ENCODE measurements at regions not wholly inside any gene's neighbourhood (a gene's known extent, or its start where the extent isn't known, plus 50 kb on each side); places are given as distances from the start of the nearest gene placed in this dataset.
"Not testable (repeated sequence)": the region's sequence is repeated elsewhere in the genome, so short reads cannot be mapped to it uniquely, and the experiment has no call there.

DNA sequence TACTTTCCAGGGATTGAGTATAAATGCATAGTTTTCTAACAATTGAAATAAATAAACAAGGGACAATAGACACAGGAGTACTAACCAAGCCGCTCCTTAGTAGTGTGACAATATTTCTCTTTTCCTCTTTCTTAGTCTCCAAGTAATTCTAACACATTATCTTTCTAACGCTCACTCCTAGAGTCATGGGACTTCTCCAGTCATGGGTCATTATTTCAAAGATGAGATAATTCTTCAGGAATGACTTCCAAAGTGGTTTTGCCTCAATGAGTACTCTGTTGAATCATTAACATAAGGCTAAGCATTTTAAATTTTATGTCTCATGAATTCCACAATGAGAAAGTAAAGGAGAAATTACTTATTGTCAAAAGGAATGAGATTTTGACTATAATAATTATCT lies 605.8 kb upstream of the ADAMTS5 start:
- no peak for DNase-seq (ENCODE audit: low read depth in 2 of 2)

DNA sequence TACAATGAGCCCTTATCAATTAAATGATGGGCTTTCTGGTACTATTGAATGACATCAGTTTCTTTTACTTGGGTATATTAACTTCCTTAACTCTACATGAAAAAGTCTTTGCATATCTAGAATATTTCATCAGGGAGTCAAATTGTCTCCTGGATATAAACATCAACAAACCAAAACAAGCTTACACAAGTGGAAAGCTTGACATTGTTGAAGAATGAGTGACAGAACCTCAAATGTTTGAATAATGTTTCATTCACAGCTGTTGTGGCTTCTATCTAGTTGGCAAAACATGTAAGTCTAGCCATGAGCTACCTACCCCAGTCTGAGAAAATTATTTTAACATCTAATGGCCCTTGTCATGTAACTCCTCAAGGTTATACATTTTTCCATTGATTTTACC lies 604.8 kb upstream of the ADAMTS5 start:
- no peak for DNase-seq (ENCODE audit: low read depth in 2 of 2)

- DNase-seq (ENCODE audit: low read depth in 2 of 2): no peak
These were observed 603.5 kb upstream of the ADAMTS5 start for GRCh38 chr21:27570306-27570868.

GRCh38 chr21:27569831-27570230 lies 602.9 kb upstream of the ADAMTS5 start:
- DNase-seq (ENCODE audit: low read depth in 2 of 2): no peak

GRCh38 chr21:27569091-27569490 lies 602.2 kb upstream of the ADAMTS5 start:
- no peak for DNase-seq (ENCODE audit: low read depth in 2 of 2)

DNA sequence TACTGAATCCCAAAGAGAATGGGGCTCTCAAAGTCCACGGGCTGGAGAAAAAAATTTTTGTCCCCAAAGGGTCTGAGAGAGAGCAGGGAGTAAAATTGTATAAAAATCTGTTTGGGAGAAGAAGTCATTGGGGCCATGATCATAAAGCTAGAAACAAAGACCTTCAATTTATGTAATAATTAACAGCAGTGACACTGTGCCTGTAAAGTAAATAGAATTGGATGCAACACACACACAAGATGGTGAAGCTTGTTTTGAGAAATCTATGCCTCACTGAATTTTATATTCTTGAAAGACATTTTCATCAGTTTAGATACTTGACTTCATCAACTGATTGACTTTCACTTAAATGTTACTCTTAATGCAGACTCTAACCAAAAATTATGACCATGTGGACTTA lies 600.5 kb upstream of the ADAMTS5 start:
- DNase-seq (ENCODE audit: low read depth in 2 of 2): no peak

- no peak for DNase-seq (ENCODE audit: low read depth in 2 of 2)
These were observed 599.6 kb upstream of the ADAMTS5 start for GRCh38 chr21:27566521-27566920.

DNA sequence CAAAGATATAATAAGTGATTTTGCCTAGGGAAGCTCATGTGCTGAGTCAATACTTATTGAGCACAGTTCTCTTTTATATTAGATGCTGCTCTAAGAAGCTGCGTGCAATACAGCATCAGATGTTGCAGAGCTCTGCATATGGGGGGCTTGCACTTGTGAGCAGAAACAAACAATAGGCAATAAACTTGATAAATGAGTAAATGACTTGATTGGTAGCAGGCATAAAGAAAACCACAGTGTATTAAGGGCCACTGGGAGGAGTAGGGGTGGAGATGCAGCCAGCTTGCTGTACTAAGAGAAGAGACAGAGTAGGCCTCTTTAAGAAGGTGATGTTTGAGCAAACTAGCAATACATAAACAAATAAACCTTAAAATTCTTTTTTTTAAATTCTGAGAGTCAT lies 598.5 kb upstream of the ADAMTS5 start:
- no peak for DNase-seq (ENCODE audit: low read depth in 2 of 2)

GRCh38 chr21:27564684-27565301 lies 597.9 kb upstream of the ADAMTS5 start:
- DNase-seq (ENCODE audit: low read depth in 2 of 2): no peak

DNA sequence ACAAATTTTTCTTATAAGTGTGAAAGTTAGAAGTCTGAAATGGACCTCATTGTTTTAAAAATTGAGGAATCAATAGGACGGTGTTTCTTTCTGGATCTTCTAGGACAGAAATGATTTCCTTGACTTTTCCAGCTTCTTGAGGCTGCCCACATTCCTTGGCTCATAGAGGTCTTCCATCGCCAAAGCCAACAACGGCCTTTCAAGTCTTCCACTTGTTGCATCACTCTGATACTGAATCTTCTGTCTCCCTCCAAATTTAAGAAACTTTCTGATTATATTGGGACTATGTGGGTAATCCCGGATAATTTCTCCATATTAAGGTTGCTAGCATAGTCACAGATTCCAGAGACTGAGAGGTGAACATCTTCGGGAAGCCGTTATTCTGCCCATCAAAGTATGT lies 595.4 kb upstream of the ADAMTS5 start:
- no peak for DNase-seq (ENCODE audit: low read depth in 2 of 2)

DNA sequence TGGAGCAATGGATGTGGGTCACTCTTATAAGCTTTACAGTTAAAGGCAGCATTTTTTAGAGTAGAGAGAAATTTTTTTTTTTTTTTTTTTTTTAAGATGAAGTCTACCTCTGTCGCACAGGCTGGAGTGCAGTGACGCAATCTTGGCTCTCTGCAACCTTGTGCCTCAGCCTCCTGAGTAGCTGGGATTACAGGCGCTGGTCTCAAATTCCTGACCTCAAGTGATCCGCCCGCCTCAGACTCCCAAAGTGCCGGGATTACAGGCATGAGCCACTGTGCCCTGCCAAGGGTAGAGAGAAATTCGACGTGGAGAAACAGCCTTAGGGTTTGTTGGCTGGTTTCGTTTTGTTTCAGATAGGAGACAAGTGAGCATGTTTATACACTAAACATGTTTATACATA lies 594.2 kb upstream of the ADAMTS5 start:
- no peak for DNase-seq (ENCODE audit: low read depth in 2 of 2)

- no peak for DNase-seq (ENCODE audit: low read depth in 2 of 2)
These were observed 590.5 kb upstream of the ADAMTS5 start for GRCh38 chr21:27557356-27557755.

DNA sequence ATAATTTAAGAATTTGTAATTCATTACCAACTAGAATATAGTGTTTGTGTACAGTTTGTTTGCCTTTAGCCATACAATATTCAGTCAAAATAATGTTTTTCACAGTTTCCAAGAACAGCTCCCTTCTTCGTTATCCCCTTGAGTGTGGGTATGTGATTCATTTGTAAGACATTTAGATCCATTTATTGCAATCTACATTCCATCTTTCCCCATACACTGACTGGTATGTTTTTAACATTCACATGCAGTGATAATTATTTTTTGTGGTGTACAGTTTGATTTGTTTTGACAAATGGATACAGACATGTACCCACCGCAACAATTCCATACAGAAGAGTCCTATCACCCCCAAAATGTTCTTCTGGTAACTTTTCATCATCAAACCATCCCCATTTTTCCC lies 589.1 kb upstream of the ADAMTS5 start:
- no peak for DNase-seq (ENCODE audit: low read depth in 2 of 2)

DNA sequence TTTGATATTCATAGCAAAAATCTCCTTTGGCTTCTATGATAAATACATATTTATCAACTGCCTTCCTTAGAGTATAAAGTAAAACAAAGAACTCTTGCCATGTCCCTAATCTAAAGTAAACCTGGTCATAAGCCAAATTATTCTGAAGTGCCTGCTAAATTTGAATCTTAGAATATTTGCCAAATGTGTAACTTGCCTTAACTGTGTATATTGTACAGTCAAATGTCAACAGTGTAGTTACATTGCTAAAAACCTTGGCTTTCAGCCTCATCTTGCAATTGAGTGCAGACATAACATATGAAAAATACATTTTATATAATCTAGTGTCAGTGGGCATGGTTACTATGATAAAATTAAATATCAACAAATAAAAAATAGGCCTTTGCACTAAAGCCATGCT lies 583.4 kb upstream of the ADAMTS5 start:
- no peak for DNase-seq (ENCODE audit: low read depth in 2 of 2)

GRCh38 chr21:27548486-27548885 lies 581.6 kb upstream of the ADAMTS5 start:
- DNase-seq (ENCODE audit: low read depth in 2 of 2): no peak

- DNase-seq (ENCODE audit: low read depth in 2 of 2): no peak
These were observed 579.0 kb upstream of the ADAMTS5 start for GRCh38 chr21:27545754-27546349.

DNA sequence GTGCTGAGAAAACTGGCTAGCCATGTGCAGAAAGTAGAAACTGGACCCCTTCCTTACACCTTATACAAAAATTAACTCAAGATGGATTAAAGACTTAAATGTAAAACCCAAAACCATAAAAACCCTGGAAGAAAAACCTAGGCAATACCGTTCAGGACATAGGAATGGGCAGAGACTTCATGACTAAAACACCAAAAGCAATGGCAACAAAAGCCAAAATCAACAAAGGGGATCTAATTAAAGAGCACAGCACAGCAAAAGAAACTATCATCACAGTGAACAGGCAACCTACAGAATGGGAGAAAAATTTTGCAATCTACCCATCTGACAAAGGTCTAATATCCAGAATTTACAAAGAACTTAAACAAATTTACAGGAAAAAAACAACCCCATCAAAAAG lies 575.2 kb upstream of the ADAMTS5 start:
- DNase-seq (ENCODE audit: low read depth in 2 of 2): not testable (repeated sequence)

DNA sequence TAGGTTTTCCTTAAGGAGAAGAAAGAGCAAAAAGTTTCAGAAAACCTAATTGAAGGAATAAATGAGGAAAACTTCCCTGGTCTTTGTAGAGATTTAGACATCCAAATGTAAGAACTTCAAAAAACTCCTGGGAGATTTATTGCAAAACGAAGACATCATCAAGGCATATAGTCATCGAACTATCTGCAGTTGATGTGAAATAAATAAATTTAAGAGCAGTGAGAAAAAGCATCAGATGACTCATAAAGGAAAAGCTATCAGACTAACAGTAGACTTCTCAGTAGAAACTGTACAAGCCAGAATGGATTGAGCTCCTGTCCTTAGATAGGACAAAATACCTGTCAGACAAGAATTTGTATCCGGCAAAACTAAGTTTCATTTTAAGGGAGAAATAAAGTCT lies 569.4 kb upstream of the ADAMTS5 start:
- no peak for DNase-seq (ENCODE audit: low read depth in 2 of 2)

DNA sequence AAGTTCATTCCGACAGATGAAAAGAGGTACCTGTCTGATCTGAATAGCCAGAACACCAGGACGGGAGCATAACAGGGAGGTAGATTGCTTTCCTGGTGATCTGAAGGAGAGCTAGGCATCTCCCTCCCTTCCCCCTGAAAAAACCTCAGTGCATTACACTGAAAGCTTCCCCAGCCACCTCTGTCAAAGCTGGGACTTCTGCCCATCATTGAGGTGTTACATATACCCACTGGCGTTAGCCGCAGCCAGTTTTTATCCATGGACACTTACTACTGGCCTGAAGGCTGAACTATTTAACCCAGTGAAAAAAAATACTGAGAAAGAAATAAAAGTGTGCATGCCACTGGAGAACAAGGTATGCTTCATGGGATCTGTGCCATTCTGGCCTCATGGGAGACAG lies 568.3 kb upstream of the ADAMTS5 start:
- no peak for DNase-seq (ENCODE audit: low read depth in 2 of 2)

DNA sequence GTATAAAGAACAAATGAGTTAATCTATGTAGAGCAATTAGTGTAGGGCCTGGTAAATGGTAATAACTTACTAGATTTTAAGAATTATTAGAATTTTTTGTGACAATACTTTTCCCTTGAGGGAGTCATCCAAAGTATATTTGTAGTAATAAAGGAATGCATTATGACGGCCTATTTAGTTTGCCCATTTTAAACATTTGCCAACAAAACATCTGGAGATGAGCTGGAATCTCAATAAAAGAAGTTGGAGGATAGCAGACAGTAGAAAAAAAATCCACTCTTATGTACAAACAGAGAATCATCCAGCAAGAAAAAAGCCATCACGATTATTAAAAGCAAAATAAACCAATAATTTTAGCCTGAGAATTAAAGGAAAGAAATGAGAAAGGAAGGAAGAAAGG lies 567.3 kb upstream of the ADAMTS5 start:
- DNase-seq (ENCODE audit: low read depth in 2 of 2): no peak

DNA sequence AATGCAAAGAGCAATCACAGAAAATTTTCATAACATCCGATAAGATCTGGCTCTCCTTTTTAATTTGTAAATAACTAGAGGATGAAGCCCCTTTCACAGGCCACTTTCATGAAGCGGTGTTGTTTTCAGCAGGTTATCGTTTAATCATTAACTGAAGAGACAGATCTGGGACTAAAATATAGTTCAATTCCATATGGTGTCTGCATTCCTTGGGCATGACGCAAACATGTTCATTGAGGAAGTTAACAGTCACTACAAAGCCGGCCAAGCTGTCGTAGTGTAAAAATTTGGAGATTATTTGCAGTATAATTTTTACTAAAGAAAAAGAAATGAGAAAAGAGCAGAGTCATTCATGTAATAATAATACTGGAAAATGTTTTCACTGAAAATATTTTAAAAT lies 565.2 kb upstream of the ADAMTS5 start:
- DNase-seq (ENCODE audit: low read depth in 2 of 2): no peak

DNA sequence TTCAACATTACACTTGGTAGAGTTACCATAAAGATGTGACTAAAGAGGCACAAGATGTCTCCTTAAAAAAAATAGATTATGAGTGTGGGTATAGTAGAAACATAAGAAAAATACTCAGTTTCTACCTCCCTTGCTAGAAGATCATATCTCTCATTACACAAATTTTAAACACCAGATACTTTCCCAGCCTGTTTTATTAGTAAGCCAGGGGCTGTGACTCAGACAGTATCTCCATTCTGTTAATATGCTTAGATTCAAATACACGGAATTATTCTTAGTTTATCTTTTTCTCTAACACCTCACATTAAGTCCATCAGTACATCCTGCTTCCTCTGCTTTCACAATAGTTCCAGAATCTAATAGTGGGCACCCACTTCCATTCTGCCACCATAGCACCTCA lies 561.8 kb upstream of the ADAMTS5 start:
- DNase-seq (ENCODE audit: low read depth in 2 of 2): no peak

- no peak for DNase-seq (ENCODE audit: low read depth in 2 of 2)
These were observed 559.6 kb upstream of the ADAMTS5 start for GRCh38 chr21:27526451-27526850.

GRCh38 chr21:27525780-27526179 lies 558.9 kb upstream of the ADAMTS5 start:
- no peak for DNase-seq (ENCODE audit: low read depth in 2 of 2)
